CD4-positive, alpha-beta memory T cell (primary cell): ENCODE measurements at regions not wholly inside any gene's neighbourhood (a gene's known extent, or its start where the extent isn't known, plus 50 kb on each side); places are given as distances from the start of the nearest gene placed in this dataset.

Experiments
- CTCF ChIA-PET: fragments of 350-600 bp; sonication (Branson Sonifier 250); formaldehyde crosslinking; loops from one replicate; lab custom pipeline; 2021; ENCODE audit warnings: inconsistent platforms; ENCODE audit not compliant: partially characterized antibody; lab: Charles Lee
- POLR2A ChIA-PET: fragments of 350-600 bp; sonication (Branson Sonifier 250); formaldehyde crosslinking; loops from one replicate; lab custom pipeline; 2021; ENCODE audit not compliant: partially characterized antibody; lab: Charles Lee
- DNase-seq, 5 donors: peaks; one replicate each; pipeline versions ENCODE4 v3.0.0 to v3.0.0-alpha.2; 2020 to 2022; ENCODE audit warnings: mixed read lengths in 1 of 5
- H3K27ac ChIP-seq: one replicate; pipeline ENCODE4 v1.7.0; 2013; ENCODE audit warnings: low read depth, low read length
- H3K27me3 ChIP-seq: 2 replicates; pipeline ENCODE4 v1.7.0; 2013; ENCODE audit warnings: mild to moderate bottlenecking, low read length, moderate library complexity; ENCODE audit not compliant: insufficient read depth
- H3K36me3 ChIP-seq: 2 replicates; pipeline ENCODE4 v1.7.0; 2013; ENCODE audit warnings: mild to moderate bottlenecking, low read length, moderate library complexity; ENCODE audit not compliant: insufficient read depth
- H3K4me1 ChIP-seq: 2 replicates; pipeline ENCODE4 v1.7.0; 2013; ENCODE audit warnings: mild to moderate bottlenecking, low read length, moderate library complexity; ENCODE audit not compliant: insufficient read depth
- H3K4me3 ChIP-seq, 2 donors: one replicate each; pipeline ENCODE4 v1.7.0; 2013; ENCODE audit warnings: low read length in 2 of 2, mild to moderate bottlenecking in 1 of 2
- H3K9me3 ChIP-seq, 2 donors: one replicate each; pipeline ENCODE4 v1.7.0; 2013; ENCODE audit warnings: low read length in 2 of 2, control low read depth in 1 of 2; ENCODE audit not compliant: control insufficient read depth in 1 of 2
- H3K27ac Mint-ChIP-seq, 7 donors: one replicate each; pipeline ENCODE4 v1.8.0; 2020 to 2021; ENCODE audit warnings: mixed read lengths in 7 of 7, mild to moderate bottlenecking in 6 of 7, inconsistent platforms in 3 of 7, moderate library complexity in 3 of 7
- H3K27me3 Mint-ChIP-seq, 2 donors: one replicate each; pipeline ENCODE4 v1.8.0; 2020 to 2021; ENCODE audit warnings: mixed read lengths in 2 of 2
- H3K36me3 Mint-ChIP-seq, 2 donors: one replicate each; pipeline ENCODE4 v1.8.0; 2020 to 2021; ENCODE audit warnings: mixed read lengths in 2 of 2, inconsistent platforms in 1 of 2, mild to moderate bottlenecking in 1 of 2
- H3K4me1 Mint-ChIP-seq, 4 donors: one replicate each; pipeline ENCODE4 v1.8.0; 2020 to 2021; ENCODE audit warnings: mixed read lengths in 4 of 4, mild to moderate bottlenecking in 1 of 4
- H3K4me3 Mint-ChIP-seq, 8 donors: one replicate each; pipeline ENCODE4 v1.8.0; 2020 to 2021; ENCODE audit warnings: mixed read lengths in 8 of 8, mild to moderate bottlenecking in 7 of 8, moderate library complexity in 6 of 8, inconsistent platforms in 3 of 8
- H3K9me3 Mint-ChIP-seq, 8 donors: one replicate each; pipeline ENCODE4 v1.8.0; 2020 to 2021; ENCODE audit warnings: mixed read lengths in 8 of 8, mild to moderate bottlenecking in 5 of 8, inconsistent platforms in 3 of 8, moderate library complexity in 1 of 8
- intact Hi-C: fragments of 100-400 bp; cut with micrococcal nuclease; formaldehyde crosslinking; loops from one replicate; pipeline ENCODE4 v1.15.1; 2023

DNA sequence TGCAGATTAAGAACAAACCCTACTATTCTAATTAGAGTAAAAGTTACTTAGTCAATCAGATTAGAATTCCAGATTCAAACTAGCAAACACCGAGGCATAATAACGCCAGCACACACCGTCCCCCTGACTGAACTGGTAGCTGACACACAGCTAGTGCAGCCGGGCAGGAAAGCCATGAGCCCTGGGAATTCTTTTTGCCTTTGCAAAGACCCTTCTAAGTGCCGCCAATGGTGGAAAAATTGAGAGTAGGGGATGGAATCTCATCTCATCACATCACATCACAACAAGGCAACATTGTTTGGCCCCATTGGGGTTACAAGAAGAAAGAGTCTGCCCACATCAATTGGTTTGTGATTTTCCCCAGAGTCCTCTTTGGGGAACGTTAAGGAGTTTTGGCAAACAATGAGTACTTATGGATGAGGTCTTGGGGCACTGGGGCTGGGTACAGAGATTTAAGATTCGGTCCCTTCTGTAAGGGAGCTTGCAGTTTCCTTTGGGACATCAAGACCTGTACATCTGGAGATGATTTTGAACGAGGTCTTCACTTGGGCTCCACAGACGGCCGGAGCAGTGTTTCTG, 120.4 kb upstream of the MEF2A start:
- Mint-ChIP-seq H3K4me1 (peaks cover 22 to 60% (median 41%) of the 10 kb centered on the region in 4 donors), H3K36me3 (no peaks in the 10 kb centered on the region), H3K27ac (peak overlapping the region in 2 of 7 donors; percentile 4 to 32), H3K4me3 (no peak overlapping the region), H3K27me3 (peaks cover 0 to 3% of the 10 kb centered on the region in 2 donors), H3K9me3 (no peaks in the 10 kb centered on the region)
- Histone ChIP-seq H3K4me1 (peaks cover 53% of the 10 kb centered on the region), H3K36me3 (no peaks in the 10 kb centered on the region), H3K27ac (no peak overlapping the region), H3K9me3 (no peaks in the 10 kb centered on the region), H3K27me3 (no peaks in the 10 kb centered on the region), H3K4me3 (no peak overlapping the region)
- POLR2A ChIA-PET, result no interaction called here
- CTCF ChIA-PET, result interaction anchor here (0.9 to 2.3 kb wide), 3 partner anchors 34 to 259 kb away, joined by 3 to 12 read pairs (median 9); no protein-coding TSS in a partner anchor
- intact Hi-C loops, result loop anchor here (10.0 kb wide), 1 partner anchor 119 kb away; the partner anchor contains the start of gene MEF2A
- no peak for DNase-seq

DNA sequence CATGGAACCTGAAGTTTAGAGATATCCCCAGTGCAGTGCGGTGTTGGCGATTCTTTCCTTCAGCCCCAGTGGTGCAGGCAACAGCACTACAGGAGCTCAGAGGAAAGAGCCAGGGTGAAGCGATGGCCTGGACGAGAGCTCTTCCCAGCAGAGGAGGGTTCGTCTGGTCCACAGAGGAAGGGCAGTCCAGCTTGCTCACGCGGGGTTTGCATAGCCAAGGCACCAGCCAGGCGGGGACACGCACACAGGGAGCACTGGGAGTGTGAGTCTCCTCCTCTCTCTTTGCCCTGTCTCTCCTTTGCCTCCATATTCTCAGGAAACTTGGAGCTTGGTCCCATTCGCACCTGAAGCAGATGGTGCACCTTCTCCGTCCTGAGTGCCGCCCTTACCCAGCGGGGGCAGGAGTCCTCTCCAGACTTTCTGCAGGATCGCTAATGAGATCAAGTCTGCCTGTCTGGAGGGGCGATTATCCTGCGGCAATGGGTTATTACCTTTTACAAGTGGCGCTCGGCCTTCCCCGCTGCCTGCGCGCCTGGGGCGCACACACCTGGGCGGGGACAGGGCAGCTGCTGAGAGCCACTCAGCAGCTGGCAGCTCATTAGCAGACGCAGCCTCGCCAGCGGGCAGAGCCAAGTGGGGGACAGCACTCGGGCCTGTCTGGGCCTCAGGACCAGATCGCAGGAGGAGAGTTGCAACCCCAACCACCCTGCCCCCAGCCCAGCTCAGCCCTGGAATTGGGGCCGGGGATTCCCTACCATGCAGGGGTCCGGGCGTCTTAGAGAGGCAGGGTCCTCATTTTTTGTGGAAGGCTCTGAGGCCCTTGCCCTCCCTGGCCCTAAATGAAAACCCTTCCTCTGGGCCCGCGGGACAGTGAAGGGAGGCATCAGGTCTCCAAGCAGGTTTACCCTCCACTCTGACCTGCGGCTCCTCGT, 119.0 kb upstream of the MEF2A start:
- Histone ChIP-seq H3K4me3 (no peak overlapping the region), H3K36me3 (no peaks in the 10 kb centered on the region), H3K9me3 (no peaks in the 10 kb centered on the region), H3K27ac (no peak overlapping the region), H3K27me3 (no peaks in the 10 kb centered on the region), H3K4me1 (peaks cover 63% of the 10 kb centered on the region)
- Mint-ChIP-seq H3K4me1 (peaks cover 33 to 72% (median 51%) of the 10 kb centered on the region in 4 donors), H3K36me3 (no peaks in the 10 kb centered on the region), H3K4me3 (no peak overlapping the region), H3K9me3 (no peaks in the 10 kb centered on the region), H3K27ac (no peak overlapping the region), H3K27me3 (peaks cover 3% of the 10 kb centered on the region in 2 donors)
- ChIA-PET CTCF (interaction anchor here (1.9 kb wide), 1 partner anchor 257 kb away, joined by 9 read pairs; no protein-coding TSS in a partner anchor), POLR2A (interaction anchor here (0.8 to 1.5 kb wide), 2 partner anchors 25 to 120 kb away, joined by 3 to 5 read pairs; no protein-coding TSS in a partner anchor)
- intact Hi-C loops, result loop anchor here (10.0 kb wide), 1 partner anchor 118 kb away; the partner anchor contains the start of gene MEF2A
- no peak for DNase-seq

DNA sequence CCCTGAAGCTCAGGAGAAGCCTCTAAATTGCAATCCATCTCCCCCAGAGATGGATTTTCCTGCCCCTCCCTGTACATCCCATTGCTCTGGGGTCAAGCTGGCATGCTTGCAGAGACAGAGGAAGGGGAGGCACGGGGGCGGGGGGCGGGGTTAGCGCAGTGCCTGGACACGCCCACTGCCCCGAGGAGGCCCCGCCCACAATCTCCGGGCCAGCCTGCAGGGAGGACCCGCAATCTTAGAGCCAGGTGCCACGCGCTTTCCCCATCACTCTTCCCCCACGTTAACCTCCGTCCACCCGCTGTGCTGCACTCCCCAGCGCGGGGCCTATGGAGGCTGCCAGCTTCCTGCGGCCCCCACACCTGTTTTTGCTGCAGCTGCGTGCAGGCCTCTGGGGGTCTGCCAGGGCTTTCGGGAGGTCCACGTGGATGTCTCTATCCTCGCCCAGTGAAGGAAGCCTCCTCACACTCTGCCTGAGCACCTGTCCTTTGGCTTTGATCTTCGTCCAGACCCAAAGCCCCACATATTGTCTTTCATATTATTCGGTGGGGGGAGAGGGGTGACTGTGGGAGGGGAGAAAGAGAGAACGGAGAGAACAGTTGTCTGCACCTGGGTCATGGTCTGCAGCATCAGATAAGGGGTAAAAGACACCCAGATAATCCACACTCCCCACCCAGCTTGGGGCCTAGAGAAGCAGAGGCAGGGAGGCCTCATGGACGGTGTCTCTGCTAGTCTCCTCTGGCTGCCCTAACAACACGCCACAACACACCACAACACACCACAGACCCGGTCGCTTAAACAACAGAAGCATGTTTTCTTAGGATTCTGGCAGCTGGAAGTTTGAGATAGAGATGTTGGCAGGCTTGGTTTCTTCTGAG, 118.0 kb upstream of the MEF2A start:
- ChIA-PET CTCF (no interaction called here), POLR2A (interaction anchor here (1.5 kb wide), 1 partner anchor 25 kb away, joined by 5 read pairs; no protein-coding TSS in a partner anchor)
- Mint-ChIP-seq H3K9me3 (no peaks in the 10 kb centered on the region), H3K27me3 (peaks cover 3% of the 10 kb centered on the region in 2 donors), H3K36me3 (no peaks in the 10 kb centered on the region), H3K27ac (peak overlapping the region in 3 of 7 donors; percentile 53 to 75 (median 54)), H3K4me3 (no peak overlapping the region), H3K4me1 (peaks cover 26 to 65% (median 44%) of the 10 kb centered on the region in 4 donors)
- Histone ChIP-seq H3K27ac (no peak overlapping the region), H3K36me3 (no peaks in the 10 kb centered on the region), H3K4me3 (no peak overlapping the region), H3K27me3 (no peaks in the 10 kb centered on the region), H3K9me3 (no peaks in the 10 kb centered on the region), H3K4me1 (peaks cover 53% of the 10 kb centered on the region)
- intact Hi-C loops, result loop anchor here (10.0 kb wide), 1 partner anchor 117 kb away; the partner anchor contains the start of gene MEF2A
- DNase-seq, result no peak

DNA sequence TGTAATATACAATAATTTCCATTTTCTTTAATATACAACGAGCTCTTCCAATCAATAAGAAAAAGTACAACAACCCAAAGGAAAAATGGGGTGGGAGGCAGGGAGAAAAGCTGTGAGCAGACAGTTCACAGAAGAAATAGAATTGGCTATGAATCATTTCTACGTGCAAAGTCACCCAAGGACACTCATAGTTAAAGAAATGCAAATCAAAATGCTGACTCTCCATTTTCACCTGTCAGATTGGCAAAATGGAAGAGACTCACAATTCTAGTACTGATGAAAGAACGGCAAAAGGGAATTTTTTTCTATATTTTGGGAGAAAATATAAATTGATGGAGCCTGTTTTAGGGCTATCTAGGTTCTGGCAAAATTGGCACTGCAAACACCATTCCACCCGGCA, 116.3 kb upstream of the MEF2A start:
- Histone ChIP-seq H3K27ac (no peak overlapping the region), H3K9me3 (no peaks in the 10 kb centered on the region), H3K4me3 (no peak overlapping the region), H3K36me3 (no peaks in the 10 kb centered on the region), H3K4me1 (peaks cover 36% of the 10 kb centered on the region), H3K27me3 (no peaks in the 10 kb centered on the region)
- DNase-seq, result no peak
- ChIA-PET POLR2A (interaction anchor here (1.0 kb wide), 1 partner anchor 28 kb away, joined by 3 read pairs; no protein-coding TSS in a partner anchor), CTCF (interaction anchor here (1.9 kb wide), 1 partner anchor 255 kb away, joined by 5 read pairs; no protein-coding TSS in a partner anchor)
- intact Hi-C loops, result loop anchor here (10.0 kb wide), 1 partner anchor 115 kb away; the partner anchor contains the start of gene MEF2A
- Mint-ChIP-seq H3K36me3 (no peaks in the 10 kb centered on the region), H3K27ac (peak overlapping the region in 2 of 7 donors; percentile 37 to 54), H3K27me3 (peaks cover 3% of the 10 kb centered on the region in 2 donors), H3K9me3 (no peaks in the 10 kb centered on the region), H3K4me1 (peaks cover 20 to 50% (median 32%) of the 10 kb centered on the region in 4 donors), H3K4me3 (peak overlapping the region in 2 of 8 donors; percentile 3 to 54)

DNA sequence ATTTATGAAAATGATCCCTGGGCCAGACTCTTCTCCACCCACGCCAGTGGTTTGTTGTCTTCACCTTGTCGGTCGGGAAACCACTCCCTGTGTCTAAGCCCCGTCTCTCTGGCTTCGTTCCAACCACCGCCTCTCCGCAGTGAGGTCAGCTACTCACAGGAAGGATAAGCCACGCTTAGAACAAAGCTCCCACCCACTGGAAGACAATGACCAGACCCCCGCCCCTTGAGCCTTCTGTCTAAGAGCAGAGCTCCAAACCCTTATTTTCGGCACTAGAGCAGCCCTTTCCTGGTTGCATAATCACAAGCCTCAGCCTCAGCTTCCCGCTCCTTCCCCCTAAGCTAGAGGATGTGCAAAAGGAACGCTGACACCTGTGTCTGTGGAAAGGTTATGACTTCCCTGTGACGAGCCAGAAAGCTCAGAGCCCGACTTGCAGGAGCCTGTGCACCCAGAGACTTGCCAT, 114.9 kb upstream of the MEF2A start:
- Histone ChIP-seq H3K9me3 (no peaks in the 10 kb centered on the region), H3K4me3 (peak overlapping the region in 1 of 2 donors; percentile 32), H3K27ac (no peak overlapping the region), H3K4me1 (peaks cover 26% of the 10 kb centered on the region), H3K27me3 (no peaks in the 10 kb centered on the region), H3K36me3 (no peaks in the 10 kb centered on the region)
- intact Hi-C loops, result no loop called here
- Mint-ChIP-seq H3K4me1 (peaks cover 19 to 36% (median 26%) of the 10 kb centered on the region in 4 donors), H3K4me3 (peak overlapping the region; percentile 81 to 89 (median 85)), H3K36me3 (no peaks in the 10 kb centered on the region), H3K27ac (peak overlapping the region; percentile 62 to 94 (median 82)), H3K9me3 (no peaks in the 10 kb centered on the region), H3K27me3 (peaks cover 3% of the 10 kb centered on the region in 2 donors)
- peak; percentile 30 to 62 (median 50) for DNase-seq
- POLR2A ChIA-PET, result interaction anchor here (1.2 kb wide), 1 partner anchor 30 kb away, joined by 4 read pairs; no protein-coding TSS in a partner anchor
- CTCF ChIA-PET, result interaction anchor here (1.2 to 1.7 kb wide), 2 partner anchors 30 to 54 kb away, joined by 3 read pairs; no protein-coding TSS in a partner anchor

DNA sequence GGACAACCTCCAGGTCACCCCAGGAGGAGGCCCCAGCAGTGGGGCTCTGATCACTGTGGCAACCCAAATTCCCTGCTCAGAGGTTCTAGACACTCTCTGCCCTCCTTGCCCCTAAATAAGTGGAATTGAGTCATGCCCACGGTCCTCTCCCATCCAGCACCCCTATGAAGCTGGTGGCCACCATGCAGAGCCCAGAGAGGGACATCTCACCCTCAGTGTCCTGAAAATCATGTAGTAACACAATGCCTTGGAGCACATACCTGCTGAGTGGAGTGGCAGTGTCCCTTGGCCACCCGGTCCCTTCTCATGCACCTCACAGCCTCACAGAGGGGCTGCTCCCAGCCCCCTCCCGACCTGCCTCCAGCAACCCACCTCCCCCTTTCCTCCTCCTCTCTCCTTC, 114.3 kb upstream of the MEF2A start:
- Histone ChIP-seq H3K36me3 (no peaks in the 10 kb centered on the region), H3K27me3 (no peaks in the 10 kb centered on the region), H3K4me1 (peaks cover 26% of the 10 kb centered on the region), H3K27ac (no peak overlapping the region), H3K4me3 (no peak overlapping the region), H3K9me3 (no peaks in the 10 kb centered on the region)
- Mint-ChIP-seq H3K27ac (peak overlapping the region in 6 of 7 donors; percentile 70 to 94 (median 84)), H3K36me3 (no peaks in the 10 kb centered on the region), H3K4me3 (peak overlapping the region; percentile 81 to 89 (median 85)), H3K4me1 (peaks cover 19 to 34% (median 26%) of the 10 kb centered on the region in 4 donors), H3K27me3 (peaks cover 3 to 5% of the 10 kb centered on the region in 2 donors), H3K9me3 (no peaks in the 10 kb centered on the region)
- POLR2A ChIA-PET, result interaction anchor here (1.2 kb wide), 1 partner anchor 30 kb away, joined by 4 read pairs; no protein-coding TSS in a partner anchor
- no peak for DNase-seq
- intact Hi-C loops, result no loop called here
- CTCF ChIA-PET, result interaction anchor here (1.2 to 1.7 kb wide), 2 partner anchors 30 to 53 kb away, joined by 3 read pairs; no protein-coding TSS in a partner anchor
